ENCODE measurements at regions not wholly inside any gene's neighbourhood (a gene's known extent, or its start where the extent isn't known, plus 50 kb on each side); places are given as distances from the start of the nearest gene placed in this dataset.

- TF ChIP-seq CTCF (IDR thresholded peaks at IDR 0.05) (no peak), POLR2A (IDR thresholded peaks at IDR 0.05) (no peak)
These were observed 203.3 kb upstream of the IVNS1ABP start for GRCh38 chr1:185520188-185520920.
